ENCODE measurements at regions not wholly inside any gene's neighbourhood (a gene's known extent, or its start where the extent isn't known, plus 50 kb on each side); places are given as distances from the start of the nearest gene placed in this dataset.

GRCh38 chr6:74312081-74312480 is 616.1 kb downstream of the CD109 start:
- Mint-ChIP-seq H3K4me3 (ENCODE audit: low read depth) (no peak overlapping the region), H3K9me3 (ENCODE audit: low read depth) (peaks cover 8% of the 10 kb centered on the region), H3K27me3 (no peaks in the 10 kb centered on the region), H3K27ac (no peak overlapping the region), H3K36me3 (ENCODE audit: insufficient read depth) (no peaks in the 10 kb centered on the region), H3K4me1 (ENCODE audit: low read depth) (no peaks in the 10 kb centered on the region)
- DNase-seq (ENCODE audit: low spot score, unreplicated experiment), result no peak
- TF ChIP-seq CTCF (IDR thresholded peaks at IDR 0.05; ENCODE audit: unreplicated experiment), result no peak

- no peak for DNase-seq (ENCODE audit: low spot score, unreplicated experiment)
- no peaks in the 10 kb centered on the region for H3K4me1 Mint-ChIP-seq (ENCODE audit: low read depth)
- H3K36me3 Mint-ChIP-seq (ENCODE audit: insufficient read depth), result no peaks in the 10 kb centered on the region
- H3K9me3 Mint-ChIP-seq (ENCODE audit: low read depth), result peaks cover 4% of the 10 kb centered on the region
- no peak for TF ChIP-seq CTCF (IDR thresholded peaks at IDR 0.05; ENCODE audit: unreplicated experiment)
- no peak overlapping the region for H3K27ac Mint-ChIP-seq
- H3K4me3 Mint-ChIP-seq (ENCODE audit: low read depth), result no peak overlapping the region
- no peaks in the 10 kb centered on the region for H3K27me3 Mint-ChIP-seq
These were observed 615.4 kb downstream of the CD109 start for GRCh38 chr6:74311431-74311830.

GRCh38 chr6:74289884-74290283 is 593.9 kb downstream of the CD109 start:
- no peak for TF ChIP-seq CTCF (IDR thresholded peaks at IDR 0.05; ENCODE audit: unreplicated experiment)
- H3K27ac Mint-ChIP-seq, result no peak overlapping the region
- H3K4me1 Mint-ChIP-seq (ENCODE audit: low read depth), result peaks cover 4% of the 10 kb centered on the region
- no peak overlapping the region for H3K4me3 Mint-ChIP-seq (ENCODE audit: low read depth)
- peaks cover 15% of the 10 kb centered on the region for H3K9me3 Mint-ChIP-seq (ENCODE audit: low read depth)
- H3K36me3 Mint-ChIP-seq (ENCODE audit: insufficient read depth), result peaks cover 1% of the 10 kb centered on the region
- no peak for DNase-seq (ENCODE audit: low spot score, unreplicated experiment)
- H3K27me3 Mint-ChIP-seq, result no peaks in the 10 kb centered on the region

GRCh38 chr6:74287932-74288331 is 591.9 kb downstream of the CD109 start:
- Mint-ChIP-seq H3K4me1 (ENCODE audit: low read depth) (peaks cover 5% of the 10 kb centered on the region), H3K27ac (no peak overlapping the region), H3K4me3 (ENCODE audit: low read depth) (no peak overlapping the region), H3K9me3 (ENCODE audit: low read depth) (peaks cover 14% of the 10 kb centered on the region), H3K36me3 (ENCODE audit: insufficient read depth) (peaks cover 1% of the 10 kb centered on the region), H3K27me3 (no peaks in the 10 kb centered on the region)
- no peak for TF ChIP-seq CTCF (IDR thresholded peaks at IDR 0.05; ENCODE audit: unreplicated experiment)
- DNase-seq (ENCODE audit: low spot score, unreplicated experiment), result no peak

- Mint-ChIP-seq H3K27me3 (no peaks in the 10 kb centered on the region), H3K4me1 (ENCODE audit: low read depth) (peaks cover 5% of the 10 kb centered on the region), H3K36me3 (ENCODE audit: insufficient read depth) (peaks cover 1% of the 10 kb centered on the region), H3K9me3 (ENCODE audit: low read depth) (peaks cover 9% of the 10 kb centered on the region), H3K27ac (no peak overlapping the region), H3K4me3 (ENCODE audit: low read depth) (no peak overlapping the region)
- no peak for DNase-seq (ENCODE audit: low spot score, unreplicated experiment)
- no peak for TF ChIP-seq CTCF (IDR thresholded peaks at IDR 0.05; ENCODE audit: unreplicated experiment)
These were observed 591.4 kb downstream of the CD109 start for GRCh38 chr6:74287441-74287840.
